Spleen (tissue), 11 donors: ENCODE measurements at regions not wholly inside any gene's neighbourhood (a gene's known extent, or its start where the extent isn't known, plus 50 kb on each side); places are given as distances from the start of the nearest gene placed in this dataset.

Experiments
- DNase-seq: peaks from one replicate; pipeline ENCODE4 v3.0.0-alpha.2; 2020
- H3K27ac ChIP-seq, 8 donors: fragments of 200-600 bp; sonication (generic) in 7 of 8; 1 replicate in 4 of 8; 2 replicates in 4 of 8; pipeline versions ENCODE4 v1.5.0 to v1.8.0; 2016 to 2021; ENCODE audit warnings: inconsistent platforms in 4 of 8, mild to moderate bottlenecking in 4 of 8, moderate library complexity in 1 of 8
- H3K27me3 ChIP-seq, 7 donors: fragments of 200-600 bp; sonication (generic) in 6 of 7; replicated peaks in 1 of 7; 1 replicate in 4 of 7; 2 replicates in 3 of 7; pipeline versions ENCODE4 v1.5.0 to v1.8.0; 2016 to 2021; ENCODE audit warnings: inconsistent platforms in 3 of 7, mild to moderate bottlenecking in 1 of 7
- H3K36me3 ChIP-seq, 6 donors: fragments of 200-600 bp; sonication (generic) in 5 of 6; 1 replicate in 4 of 6; 2 replicates in 2 of 6; pipeline versions ENCODE4 v1.5.0 to v1.8.0; 2016 to 2021; ENCODE audit warnings: inconsistent platforms in 2 of 6
- H3K4me1 ChIP-seq, 6 donors: fragments of 200-600 bp; sonication (generic) in 5 of 6; 1 replicate in 3 of 6; 2 replicates in 3 of 6; pipeline versions ENCODE4 v1.5.0 to v1.8.0; 2016 to 2021; ENCODE audit warnings: inconsistent platforms in 3 of 6
- H3K4me3 ChIP-seq, 8 donors: fragments of 200-600 bp; sonication (generic) in 7 of 8; 1 replicate in 4 of 8; 2 replicates in 4 of 8; pipeline versions ENCODE4 v1.5.0 to v1.8.0; 2016 to 2021; ENCODE audit warnings: inconsistent platforms in 4 of 8, mild to moderate bottlenecking in 4 of 8, moderate library complexity in 2 of 8
- H3K9me3 ChIP-seq, 8 donors: fragments of 200-600 bp; sonication (generic) in 7 of 8; 1 replicate in 4 of 8; 2 replicates in 4 of 8; pipeline versions ENCODE4 v1.5.0 to v1.8.0; 2016 to 2021; ENCODE audit warnings: inconsistent platforms in 4 of 8
- POLR2A ChIP-seq, 3 donors: fragments of 450-650 bp; IDR thresholded peaks; one replicate each; pipeline ENCODE4 v1.5.1; 2017; ENCODE audit warnings: antibody characterized with exemption in 3 of 3, mild to moderate bottlenecking in 1 of 3
- POLR2AphosphoS5 ChIP-seq, 3 donors: sonication (generic); formaldehyde crosslinking; IDR thresholded peaks; one replicate each; pipeline ENCODE4 v1.5.1; 2017; ENCODE audit warnings: antibody characterized with exemption in 3 of 3
- WGBS, 5 donors: extraction: QIAGEN DNeasy Blood & Tissue Kit in 3 of 5; methylation state at CpG; one replicate each; pipeline versions ENCODE4 v1.1.5 to v1.1.7; 2013 to 2018; 5-methylcytosine and 5-hydroxymethylcytosine counted together
- intact Hi-C: fragments of 100-400 bp; cut with DNase I; formaldehyde crosslinking; loops from one replicate; pipeline ENCODE4 v1.15.0; 2023; ENCODE audit warnings: low total_unique reads
- TF ChIP-seq, protein P1 (sequence below), 11 experiments: fragments of 200-600 bp in 7 of 11; fragments of 450-650 bp in 4 of 11; sonication (generic) in 4 of 11; IDR thresholded peaks in 8 of 11; conservative IDR thresholded peaks in 3 of 11; 1 replicate in 7 of 11; 2 replicates in 4 of 11; pipeline versions ENCODE4 v1.4.0 to v1.8.0; 2016 to 2021; ENCODE audit warnings: antibody characterized with exemption in 11 of 11, inconsistent platforms in 4 of 11, mild to moderate bottlenecking in 1 of 11
- donor health status: healthy with polysubstance abuse.
- donor health status: DM: no; HTN: no; CAD: no; lungs with moderate emphysema.
- donor health status: DM: no; HTN: no; CAD: no.
- donor health status: Bipolar disorder and iron deficiency.
- donor health status: healthy.
- donor health status: DM: no; HTN: no; CAD: no.
- donor health status: DM: yes; HTN: yes; CAD: no.

DNA sequence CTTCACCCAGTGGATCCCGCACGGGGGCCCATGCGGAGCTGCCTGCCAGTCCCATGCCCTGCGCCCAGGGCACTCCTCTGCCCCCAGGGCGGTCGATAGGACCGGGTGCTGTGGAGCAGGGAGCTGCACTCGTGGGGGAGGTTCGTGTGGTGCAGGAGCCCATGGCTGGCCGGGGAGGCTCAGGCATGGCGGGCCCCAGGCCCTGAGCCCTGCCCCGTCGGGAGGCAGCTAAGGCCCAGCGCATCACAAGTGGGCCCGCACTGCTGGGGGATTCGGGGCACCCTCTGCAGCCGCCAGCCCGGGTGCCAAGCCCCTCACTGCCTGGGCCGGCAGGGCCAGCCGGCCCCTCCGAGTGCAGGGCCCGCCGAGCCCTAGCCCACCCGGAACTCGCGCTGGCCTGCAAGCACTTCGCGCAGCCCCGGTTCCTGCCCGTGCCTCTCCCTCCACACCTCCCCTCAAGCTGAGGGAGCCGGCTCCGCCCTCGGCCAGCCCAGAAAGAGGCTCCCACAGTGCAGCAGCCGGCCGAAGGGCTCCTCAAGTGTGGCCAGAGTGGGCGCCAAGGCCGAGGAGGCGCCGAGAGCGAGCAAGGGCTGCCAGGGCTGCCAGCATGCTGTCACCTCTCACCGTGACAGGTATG is 221.1 kb upstream of the RORB start:
- TF ChIP-seq, protein P1, sequence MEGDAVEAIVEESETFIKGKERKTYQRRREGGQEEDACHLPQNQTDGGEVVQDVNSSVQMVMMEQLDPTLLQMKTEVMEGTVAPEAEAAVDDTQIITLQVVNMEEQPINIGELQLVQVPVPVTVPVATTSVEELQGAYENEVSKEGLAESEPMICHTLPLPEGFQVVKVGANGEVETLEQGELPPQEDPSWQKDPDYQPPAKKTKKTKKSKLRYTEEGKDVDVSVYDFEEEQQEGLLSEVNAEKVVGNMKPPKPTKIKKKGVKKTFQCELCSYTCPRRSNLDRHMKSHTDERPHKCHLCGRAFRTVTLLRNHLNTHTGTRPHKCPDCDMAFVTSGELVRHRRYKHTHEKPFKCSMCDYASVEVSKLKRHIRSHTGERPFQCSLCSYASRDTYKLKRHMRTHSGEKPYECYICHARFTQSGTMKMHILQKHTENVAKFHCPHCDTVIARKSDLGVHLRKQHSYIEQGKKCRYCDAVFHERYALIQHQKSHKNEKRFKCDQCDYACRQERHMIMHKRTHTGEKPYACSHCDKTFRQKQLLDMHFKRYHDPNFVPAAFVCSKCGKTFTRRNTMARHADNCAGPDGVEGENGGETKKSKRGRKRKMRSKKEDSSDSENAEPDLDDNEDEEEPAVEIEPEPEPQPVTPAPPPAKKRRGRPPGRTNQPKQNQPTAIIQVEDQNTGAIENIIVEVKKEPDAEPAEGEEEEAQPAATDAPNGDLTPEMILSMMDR (IDR thresholded peaks at IDR 0.05 in 8 of 11, conservative IDR thresholded peaks at IDR 0.05 in 3 of 11): no peak
- no peak for TF ChIP-seq POLR2A (IDR thresholded peaks at IDR 0.05)
- no peak for TF ChIP-seq POLR2AphosphoS5 (IDR thresholded peaks at IDR 0.05)
- Histone ChIP-seq H3K36me3 (no peaks in the 10 kb centered on the region), H3K27ac (no peak overlapping the region), H3K4me1 (no peaks in the 10 kb centered on the region), H3K27me3 (no peaks in the 10 kb centered on the region), H3K9me3 (peaks cover 0 to 16% (median 0%) of the 10 kb centered on the region in 8 donors), H3K4me3 (no peak overlapping the region)
- peak; percentile 74 for DNase-seq
- intact Hi-C loops: no loop called here
- WGBS, 5 donors: 91 to 93% (median 93%) methylated on average over 19 to 41 of the region's 41 CpGs

DNA sequence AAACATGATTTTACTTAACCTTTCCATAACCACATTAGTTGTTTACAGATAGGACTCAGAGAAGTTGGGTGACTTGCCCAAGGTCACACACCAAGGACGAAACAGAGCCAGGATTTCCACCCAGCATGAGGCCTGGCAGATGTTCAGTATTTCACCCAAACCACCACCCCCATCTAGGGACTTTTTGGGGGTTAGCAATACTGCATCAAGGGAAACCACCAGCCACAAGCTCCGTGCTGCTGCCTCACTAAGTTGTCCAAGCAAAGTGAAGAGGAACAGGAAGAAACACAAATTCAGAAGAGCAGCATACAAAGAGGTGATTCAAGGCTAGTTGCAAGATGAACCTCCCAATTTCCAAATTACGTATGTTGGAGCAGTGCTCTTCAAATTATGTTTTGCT is 219.6 kb upstream of the RORB start:
- peaks cover 0 to 16% (median 0%) of the 10 kb centered on the region in 8 donors for H3K9me3 ChIP-seq
- H3K27me3 ChIP-seq: no peaks in the 10 kb centered on the region
- H3K27ac ChIP-seq: no peak overlapping the region
- no peak overlapping the region for H3K4me3 ChIP-seq
- intact Hi-C loops: no loop called here
- H3K4me1 ChIP-seq: no peaks in the 10 kb centered on the region
- TF ChIP-seq, protein P1 (IDR thresholded peaks at IDR 0.05 in 8 of 11, conservative IDR thresholded peaks at IDR 0.05 in 3 of 11): no peak
- TF ChIP-seq POLR2A (IDR thresholded peaks at IDR 0.05) (no peak), POLR2AphosphoS5 (IDR thresholded peaks at IDR 0.05) (no peak)
- no peaks in the 10 kb centered on the region for H3K36me3 ChIP-seq
- WGBS, 5 donors: 24 to 35% (median 28%) methylated on average over 3 of the region's 3 CpGs
- DNase-seq: no peak

GRCh38 chr9:74281674-74282073 is 215.5 kb upstream of the RORB start:
- H3K4me1 ChIP-seq: no peaks in the 10 kb centered on the region
- WGBS, 5 donors: 86 to 95% (median 92%) methylated on average over 1 of the region's 1 CpG
- H3K27me3 ChIP-seq: no peaks in the 10 kb centered on the region
- intact Hi-C loops: no loop called here
- DNase-seq: no peak
- no peak overlapping the region for H3K4me3 ChIP-seq
- no peaks in the 10 kb centered on the region for H3K36me3 ChIP-seq
- TF ChIP-seq POLR2A (IDR thresholded peaks at IDR 0.05) (no peak), POLR2AphosphoS5 (IDR thresholded peaks at IDR 0.05) (no peak)
- TF ChIP-seq, protein P1 (IDR thresholded peaks at IDR 0.05 in 8 of 11, conservative IDR thresholded peaks at IDR 0.05 in 3 of 11): no peak
- H3K27ac ChIP-seq: no peak overlapping the region
- no peaks in the 10 kb centered on the region for H3K9me3 ChIP-seq

DNA sequence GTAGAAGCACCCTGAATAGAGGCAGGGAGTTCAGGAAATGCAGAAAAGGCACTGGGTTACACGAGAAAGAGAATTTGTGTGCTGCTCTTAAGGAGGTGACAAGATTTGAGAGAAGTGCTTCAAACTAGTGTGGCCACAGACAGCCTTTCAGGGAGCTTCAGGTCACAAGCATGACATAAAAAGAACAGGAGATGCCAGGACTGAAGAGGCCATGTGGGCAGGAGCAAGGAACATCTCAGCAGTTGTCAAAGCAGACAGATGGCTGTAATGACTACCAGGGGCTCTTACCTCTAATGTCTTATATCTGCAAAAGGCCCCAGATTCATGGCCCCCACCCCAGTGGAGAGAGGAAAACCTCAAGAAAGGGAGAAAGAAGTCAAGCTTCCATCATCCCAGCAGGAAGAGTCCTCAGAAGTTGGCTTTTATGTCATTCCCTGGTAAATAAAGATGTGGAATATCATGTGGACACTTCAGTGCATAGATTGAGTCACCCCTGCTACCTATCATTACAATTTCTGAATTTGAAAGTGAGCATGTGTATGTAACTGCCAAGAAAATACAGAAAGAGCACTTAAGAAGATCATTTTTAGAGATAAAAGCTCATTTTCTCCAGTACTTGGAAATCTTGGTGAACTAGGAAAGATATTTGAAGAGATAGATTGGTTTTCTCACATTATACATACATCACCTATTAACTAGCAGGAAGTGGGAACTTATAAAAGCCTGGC is 214.4 kb upstream of the RORB start:
- TF ChIP-seq, protein P1 (IDR thresholded peaks at IDR 0.05 in 8 of 11, conservative IDR thresholded peaks at IDR 0.05 in 3 of 11): no peak
- TF ChIP-seq POLR2AphosphoS5 (IDR thresholded peaks at IDR 0.05): no peak
- TF ChIP-seq POLR2A (IDR thresholded peaks at IDR 0.05): no peak
- no peak overlapping the region for H3K4me3 ChIP-seq
- DNase-seq: no peak
- H3K27ac ChIP-seq: no peak overlapping the region
- no peaks in the 10 kb centered on the region for H3K4me1 ChIP-seq
- no peaks in the 10 kb centered on the region for H3K27me3 ChIP-seq
- 0 to 14% (median 0%) methylated on average over 1 of the region's 1 CpG for WGBS, 5 donors
- H3K9me3 ChIP-seq: no peaks in the 10 kb centered on the region
- H3K36me3 ChIP-seq: no peaks in the 10 kb centered on the region
- intact Hi-C loops: no loop called here
